Mesendoderm (in vitro differentiated cells): ENCODE measurements at regions not wholly inside any gene's neighbourhood (a gene's known extent, or its start where the extent isn't known, plus 50 kb on each side); places are given as distances from the start of the nearest gene placed in this dataset.

Source experiments
- DNase-seq: peaks from one replicate; pipeline ENCODE4 v3.0.0; 2013
- H2AK5ac ChIP-seq: 2 replicates; pipeline ENCODE4 v1.6.1; 2013; ENCODE audit warnings: low read length, inconsistent platforms
- H2BK120ac ChIP-seq: 2 replicates; pipeline ENCODE4 v1.6.1; 2013; ENCODE audit warnings: low read depth, mild to moderate bottlenecking, low read length, moderate library complexity, mixed read lengths
- H2BK15ac ChIP-seq: replicated peaks from 2 replicates; pipeline ENCODE4 v1.6.1; 2013; ENCODE audit warnings: low read depth, mild to moderate bottlenecking, moderate library complexity
- H2BK5ac ChIP-seq: 2 replicates; pipeline ENCODE4 v1.6.1; 2013; ENCODE audit warnings: low read length, inconsistent platforms
- H3K18ac ChIP-seq: 2 replicates; pipeline ENCODE4 v1.6.1; 2013; ENCODE audit warnings: mild to moderate bottlenecking, low read length, mixed read lengths
- H3K23ac ChIP-seq: one replicate; pipeline ENCODE4 v1.6.1; 2013; ENCODE audit warnings: low read length
- H3K27ac ChIP-seq: 2 replicates; pipeline ENCODE4 v1.5.1; 2013; ENCODE audit warnings: low read depth, mild to moderate bottlenecking, inconsistent platforms, low read length, moderate library complexity
- H3K27me3 ChIP-seq: 2 replicates; pipeline ENCODE4 v1.6.1; 2013; ENCODE audit warnings: low read length, control low read depth, mild to moderate bottlenecking, inconsistent platforms; ENCODE audit not compliant: insufficient read depth, poor library complexity
- H3K36me3 ChIP-seq: 2 replicates; pipeline ENCODE4 v1.6.1; 2013; ENCODE audit warnings: low read length, inconsistent platforms; ENCODE audit not compliant: control insufficient read depth, insufficient read depth
- H3K4ac ChIP-seq: one replicate; pipeline ENCODE4 v1.6.1; 2013; ENCODE audit warnings: low read depth, mild to moderate bottlenecking, low read length, moderate library complexity
- H3K4me1 ChIP-seq: 2 replicates; pipeline ENCODE4 v1.6.1; 2013; ENCODE audit warnings: low read depth, low read length, inconsistent platforms; ENCODE audit not compliant: control insufficient read depth
- H3K4me2 ChIP-seq: 2 replicates; pipeline ENCODE4 v1.6.1; 2013; ENCODE audit warnings: low read length
- H3K4me3 ChIP-seq: 2 replicates; pipeline ENCODE4 v1.5.1; 2013; ENCODE audit warnings: mild to moderate bottlenecking, low read length
- H3K56ac ChIP-seq: one replicate; pipeline ENCODE4 v1.6.1; 2013; ENCODE audit warnings: low read length
- H3K79me1 ChIP-seq: 2 replicates; pipeline ENCODE4 v1.6.1; 2013; ENCODE audit warnings: low read length, inconsistent platforms
- H3K79me2 ChIP-seq: 2 replicates; pipeline ENCODE4 v1.6.1; 2013; ENCODE audit warnings: mild to moderate bottlenecking, low read length; ENCODE audit not compliant: control insufficient read depth, insufficient read depth
- H3K9ac ChIP-seq: 2 replicates; pipeline ENCODE4 v1.6.1; 2013; ENCODE audit warnings: low read length, inconsistent platforms
- H4K5ac ChIP-seq: one replicate; pipeline ENCODE4 v1.6.1; 2013; ENCODE audit warnings: low read length
- H4K8ac ChIP-seq: one replicate; pipeline ENCODE4 v1.6.1; 2013; ENCODE audit warnings: low read depth, mild to moderate bottlenecking, control low read depth, low read length, moderate library complexity
- WGBS: extraction: QIAGEN DNeasy Blood & Tissue Kit; methylation state at CpG from one replicate; pipeline ENCODE4 v1.1.7; 2013; ENCODE audit warnings: low lambda C conversion rate, missing lambda C conversion rate; ENCODE audit not compliant: insufficient coverage; ENCODE audit errors: extremely low coverage; 5-methylcytosine and 5-hydroxymethylcytosine counted together

- no peak overlapping the region for H3K27ac ChIP-seq
- H3K4ac ChIP-seq, result no peak overlapping the region
- H2BK120ac ChIP-seq, result no peak overlapping the region
- WGBS, result no CpG with 5 or more reads among the region's 3 CpGs
- no peak overlapping the region for H3K18ac ChIP-seq
- no peak overlapping the region for H2BK15ac ChIP-seq
- no peak overlapping the region for H3K9ac ChIP-seq
- no peaks in the 10 kb centered on the region for H3K79me2 ChIP-seq
- H3K36me3 ChIP-seq, result no peaks in the 10 kb centered on the region
- no peak overlapping the region for H2AK5ac ChIP-seq
- no peak overlapping the region for H3K4me2 ChIP-seq
- H3K79me1 ChIP-seq, result no peaks in the 10 kb centered on the region
- no peak overlapping the region for H4K8ac ChIP-seq
- no peak for DNase-seq
- no peak overlapping the region for H2BK5ac ChIP-seq
- H4K5ac ChIP-seq, result no peak overlapping the region
- H3K56ac ChIP-seq, result no peak overlapping the region
- no peak overlapping the region for H3K23ac ChIP-seq
- no peaks in the 10 kb centered on the region for H3K27me3 ChIP-seq
- H3K4me3 ChIP-seq, result no peak overlapping the region
- peaks cover 7% of the 10 kb centered on the region for H3K4me1 ChIP-seq
These were observed 208.0 kb downstream of the GALR1 start for GRCh38 chr18:77457681-77458080.

GRCh38 chr18:77461062-77461688 lies 211.5 kb downstream of the GALR1 start:
- Histone ChIP-seq H3K56ac (peak overlapping the region; percentile 29), H3K4me2 (no peak overlapping the region), H3K4ac (no peak overlapping the region), H3K27me3 (no peaks in the 10 kb centered on the region), H3K23ac (no peak overlapping the region), H4K8ac (no peak overlapping the region), H3K36me3 (no peaks in the 10 kb centered on the region), H3K79me2 (no peaks in the 10 kb centered on the region), H2BK120ac (no peak overlapping the region), H4K5ac (no peak overlapping the region), H2AK5ac (no peak overlapping the region), H3K18ac (no peak overlapping the region), H3K4me1 (peaks cover 7% of the 10 kb centered on the region), H3K9ac (no peak overlapping the region), H3K79me1 (no peaks in the 10 kb centered on the region), H2BK15ac (no peak overlapping the region), H3K27ac (peak overlapping the region; percentile 66), H2BK5ac (no peak overlapping the region), H3K4me3 (no peak overlapping the region)
- no CpG with 5 or more reads among the region's 6 CpGs for WGBS
- DNase-seq, result peak; percentile 89

GRCh38 chr18:77464917-77465316 lies 215.3 kb downstream of the GALR1 start:
- Histone ChIP-seq H2BK120ac (no peak overlapping the region), H3K79me2 (no peaks in the 10 kb centered on the region), H3K23ac (no peak overlapping the region), H3K4ac (no peak overlapping the region), H3K9ac (no peak overlapping the region), H4K5ac (no peak overlapping the region), H2AK5ac (no peak overlapping the region), H3K56ac (no peak overlapping the region), H3K79me1 (no peaks in the 10 kb centered on the region), H2BK5ac (no peak overlapping the region), H4K8ac (no peak overlapping the region), H3K36me3 (no peaks in the 10 kb centered on the region), H3K27ac (no peak overlapping the region), H3K18ac (no peak overlapping the region), H3K4me2 (no peak overlapping the region), H3K4me3 (no peak overlapping the region), H3K27me3 (no peaks in the 10 kb centered on the region), H3K4me1 (peaks cover 7% of the 10 kb centered on the region), H2BK15ac (no peak overlapping the region)
- no CpG with 5 or more reads among the region's 3 CpGs for WGBS
- no peak for DNase-seq

GRCh38 chr18:77466890-77467289 lies 217.2 kb downstream of the GALR1 start:
- no peaks in the 10 kb centered on the region for H3K79me2 ChIP-seq
- H3K56ac ChIP-seq, result no peak overlapping the region
- no peak overlapping the region for H2BK5ac ChIP-seq
- H3K4me3 ChIP-seq, result no peak overlapping the region
- H3K79me1 ChIP-seq, result no peaks in the 10 kb centered on the region
- H3K36me3 ChIP-seq, result no peaks in the 10 kb centered on the region
- no peak overlapping the region for H3K23ac ChIP-seq
- no peak for DNase-seq
- H3K27me3 ChIP-seq, result no peaks in the 10 kb centered on the region
- H3K18ac ChIP-seq, result no peak overlapping the region
- no peak overlapping the region for H4K8ac ChIP-seq
- no peak overlapping the region for H2BK120ac ChIP-seq
- H3K9ac ChIP-seq, result no peak overlapping the region
- no peak overlapping the region for H3K4me2 ChIP-seq
- no peak overlapping the region for H4K5ac ChIP-seq
- no peak overlapping the region for H3K4ac ChIP-seq
- H3K4me1 ChIP-seq, result peaks cover under 1% of the 10 kb centered on the region
- no peak overlapping the region for H2AK5ac ChIP-seq
- H2BK15ac ChIP-seq, result no peak overlapping the region
- H3K27ac ChIP-seq, result no peak overlapping the region

- Histone ChIP-seq H3K56ac (no peak overlapping the region), H3K4me1 (no peaks in the 10 kb centered on the region), H2AK5ac (no peak overlapping the region), H3K27me3 (no peaks in the 10 kb centered on the region), H3K4ac (no peak overlapping the region), H3K4me3 (no peak overlapping the region), H3K18ac (no peak overlapping the region), H3K36me3 (no peaks in the 10 kb centered on the region), H2BK120ac (no peak overlapping the region), H3K79me1 (no peaks in the 10 kb centered on the region), H4K8ac (no peak overlapping the region), H4K5ac (no peak overlapping the region), H2BK5ac (no peak overlapping the region), H3K9ac (no peak overlapping the region), H2BK15ac (no peak overlapping the region), H3K23ac (no peak overlapping the region), H3K4me2 (no peak overlapping the region), H3K27ac (no peak overlapping the region), H3K79me2 (no peaks in the 10 kb centered on the region)
- whole genome bisulfite sequencing, result no CpG with 5 or more reads among the region's 4 CpGs
- DNase-seq, result no peak
These were observed 219.5 kb downstream of the GALR1 start for GRCh38 chr18:77469131-77469530.
